ENCODE measurements at regions not wholly inside any gene's neighbourhood (a gene's known extent, or its start where the extent isn't known, plus 50 kb on each side); places are given as distances from the start of the nearest gene placed in this dataset.

GRCh38 chr12:90129366-90130030 lies 420.9 kb upstream of the ATP2B1 start:
- TF ChIP-seq CTCF (IDR thresholded peaks at IDR 0.05) (no peak), POLR2A (IDR thresholded peaks at IDR 0.05) (no peak)
